ENCODE measurements at regions not wholly inside any gene's neighbourhood (a gene's known extent, or its start where the extent isn't known, plus 50 kb on each side); places are given as distances from the start of the nearest gene placed in this dataset.

DNA sequence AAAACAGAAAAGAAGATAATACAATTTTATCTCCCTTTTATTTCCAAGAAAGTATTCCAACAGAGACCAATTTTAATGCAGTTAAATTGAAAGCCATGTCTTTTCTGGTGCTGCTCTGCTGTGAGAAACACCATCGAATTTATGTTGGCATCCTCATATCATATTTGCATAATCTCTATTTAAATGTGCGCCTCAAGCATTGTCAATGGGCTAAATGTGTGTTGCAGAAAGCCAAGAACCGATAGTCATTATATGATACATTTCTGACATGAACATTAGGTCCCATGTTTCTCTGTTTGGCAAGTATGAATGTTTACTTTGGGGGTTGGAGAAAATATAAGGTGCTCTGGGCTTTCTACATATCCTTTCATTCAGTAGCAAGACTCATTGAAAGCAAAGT is 1023.5 kb upstream of the CELF2 start:
- no peak overlapping the region for H3K4me3 Mint-ChIP-seq (ENCODE audit: low read depth)
- peaks cover 5% of the 10 kb centered on the region for H3K27me3 Mint-ChIP-seq
- DNase-seq (ENCODE audit: low spot score, unreplicated experiment): no peak
- H3K4me1 Mint-ChIP-seq (ENCODE audit: low read depth): no peaks in the 10 kb centered on the region
- TF ChIP-seq, protein P1, sequence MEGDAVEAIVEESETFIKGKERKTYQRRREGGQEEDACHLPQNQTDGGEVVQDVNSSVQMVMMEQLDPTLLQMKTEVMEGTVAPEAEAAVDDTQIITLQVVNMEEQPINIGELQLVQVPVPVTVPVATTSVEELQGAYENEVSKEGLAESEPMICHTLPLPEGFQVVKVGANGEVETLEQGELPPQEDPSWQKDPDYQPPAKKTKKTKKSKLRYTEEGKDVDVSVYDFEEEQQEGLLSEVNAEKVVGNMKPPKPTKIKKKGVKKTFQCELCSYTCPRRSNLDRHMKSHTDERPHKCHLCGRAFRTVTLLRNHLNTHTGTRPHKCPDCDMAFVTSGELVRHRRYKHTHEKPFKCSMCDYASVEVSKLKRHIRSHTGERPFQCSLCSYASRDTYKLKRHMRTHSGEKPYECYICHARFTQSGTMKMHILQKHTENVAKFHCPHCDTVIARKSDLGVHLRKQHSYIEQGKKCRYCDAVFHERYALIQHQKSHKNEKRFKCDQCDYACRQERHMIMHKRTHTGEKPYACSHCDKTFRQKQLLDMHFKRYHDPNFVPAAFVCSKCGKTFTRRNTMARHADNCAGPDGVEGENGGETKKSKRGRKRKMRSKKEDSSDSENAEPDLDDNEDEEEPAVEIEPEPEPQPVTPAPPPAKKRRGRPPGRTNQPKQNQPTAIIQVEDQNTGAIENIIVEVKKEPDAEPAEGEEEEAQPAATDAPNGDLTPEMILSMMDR (IDR thresholded peaks at IDR 0.05; ENCODE audit: unreplicated experiment): no peak
- H3K9me3 Mint-ChIP-seq (ENCODE audit: low read depth): no peaks in the 10 kb centered on the region
- H3K36me3 Mint-ChIP-seq (ENCODE audit: insufficient read depth): no peaks in the 10 kb centered on the region
- no peak overlapping the region for H3K27ac Mint-ChIP-seq

DNA sequence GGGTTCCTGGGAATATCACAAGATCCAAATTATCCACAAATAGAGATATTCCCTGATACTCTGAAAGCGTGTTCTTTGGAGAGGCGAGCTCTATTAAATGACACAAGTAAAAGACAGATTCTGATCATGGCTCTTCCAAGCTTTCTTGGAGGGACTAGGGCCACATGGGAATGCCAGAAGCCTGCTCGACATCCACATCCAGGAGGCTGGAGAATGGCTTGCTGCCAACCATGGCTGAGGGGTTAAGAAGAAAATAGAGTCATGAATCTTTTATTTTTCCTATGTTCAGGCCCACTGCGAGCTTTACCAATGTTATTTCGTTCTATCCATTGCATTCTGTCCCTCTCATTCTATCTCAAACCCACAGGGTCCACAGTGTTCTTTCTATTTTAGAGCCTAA is 1018.0 kb upstream of the CELF2 start:
- Mint-ChIP-seq H3K27ac (no peak overlapping the region), H3K4me1 (ENCODE audit: low read depth) (no peaks in the 10 kb centered on the region), H3K36me3 (ENCODE audit: insufficient read depth) (no peaks in the 10 kb centered on the region), H3K9me3 (ENCODE audit: low read depth) (no peaks in the 10 kb centered on the region), H3K27me3 (no peaks in the 10 kb centered on the region), H3K4me3 (ENCODE audit: low read depth) (no peak overlapping the region)
- no peak for DNase-seq (ENCODE audit: low spot score, unreplicated experiment)
- TF ChIP-seq, protein P1 (IDR thresholded peaks at IDR 0.05; ENCODE audit: unreplicated experiment): no peak

DNA sequence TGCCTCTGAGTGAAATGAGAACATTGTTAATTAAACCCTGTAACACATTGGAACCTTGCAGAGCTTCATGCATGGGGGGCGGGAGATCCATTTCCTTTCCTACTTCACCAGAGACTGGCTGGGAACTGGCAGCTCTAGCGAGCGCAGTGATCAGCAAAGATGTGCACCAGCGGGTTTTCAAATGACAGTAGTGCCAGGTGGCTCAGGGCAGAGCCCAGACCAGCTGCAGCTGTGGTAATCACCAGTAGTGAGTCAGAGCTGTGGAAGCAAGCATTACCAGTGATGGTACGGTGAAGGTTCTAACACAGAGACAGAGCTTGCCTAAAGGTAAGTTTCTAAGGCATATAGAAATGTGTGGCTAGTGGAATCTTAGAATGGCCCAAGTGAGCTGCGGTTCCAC is 1009.7 kb upstream of the CELF2 start:
- no peaks in the 10 kb centered on the region for H3K9me3 Mint-ChIP-seq (ENCODE audit: low read depth)
- TF ChIP-seq, protein P1 (IDR thresholded peaks at IDR 0.05; ENCODE audit: unreplicated experiment): no peak
- no peak overlapping the region for H3K4me3 Mint-ChIP-seq (ENCODE audit: low read depth)
- H3K4me1 Mint-ChIP-seq (ENCODE audit: low read depth): no peaks in the 10 kb centered on the region
- no peak for DNase-seq (ENCODE audit: low spot score, unreplicated experiment)
- peaks cover 7% of the 10 kb centered on the region for H3K27me3 Mint-ChIP-seq
- no peaks in the 10 kb centered on the region for H3K36me3 Mint-ChIP-seq (ENCODE audit: insufficient read depth)
- H3K27ac Mint-ChIP-seq: no peak overlapping the region

DNA sequence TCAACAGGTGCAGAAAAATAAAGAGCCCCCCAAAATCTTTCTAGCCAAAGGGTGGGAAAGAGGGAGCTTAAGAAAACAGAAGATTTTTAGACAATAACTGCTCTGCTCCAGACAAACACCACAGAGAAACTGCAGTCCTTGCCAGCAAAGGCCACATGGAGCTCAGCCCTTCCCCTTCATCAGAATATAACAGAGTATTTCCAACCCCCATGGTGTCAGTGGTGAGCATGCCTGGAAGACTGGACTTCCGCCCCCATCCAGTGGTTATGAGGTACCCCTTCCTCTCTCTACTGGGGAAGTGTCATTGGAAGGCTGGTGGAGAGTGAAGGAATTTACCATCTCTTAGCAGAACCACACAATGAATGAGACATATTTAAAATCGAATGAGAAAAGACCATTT is 1007.3 kb upstream of the CELF2 start:
- Mint-ChIP-seq H3K4me1 (ENCODE audit: low read depth) (no peaks in the 10 kb centered on the region), H3K36me3 (ENCODE audit: insufficient read depth) (no peaks in the 10 kb centered on the region), H3K4me3 (ENCODE audit: low read depth) (no peak overlapping the region), H3K9me3 (ENCODE audit: low read depth) (no peaks in the 10 kb centered on the region), H3K27me3 (peaks cover 7% of the 10 kb centered on the region), H3K27ac (no peak overlapping the region)
- DNase-seq (ENCODE audit: low spot score, unreplicated experiment): no peak
- TF ChIP-seq, protein P1 (IDR thresholded peaks at IDR 0.05; ENCODE audit: unreplicated experiment): no peak

DNA sequence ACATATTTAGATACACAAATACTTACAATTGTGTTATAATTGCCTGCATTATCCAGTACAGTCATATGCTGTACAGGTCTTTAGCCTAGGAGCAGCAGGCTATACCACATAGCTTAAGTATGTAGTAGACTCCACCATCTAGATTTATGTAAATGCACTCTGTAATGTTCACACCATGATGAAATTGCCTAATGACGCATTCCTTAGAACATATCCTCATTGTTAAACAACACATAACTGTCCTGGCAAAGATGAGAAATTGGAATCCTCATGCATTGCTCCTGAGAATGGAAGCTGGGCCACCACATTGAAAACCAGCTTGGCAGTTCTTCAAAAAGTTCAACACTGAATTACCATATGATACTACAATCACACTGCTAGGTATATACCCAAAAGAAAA is 1002.8 kb upstream of the CELF2 start:
- TF ChIP-seq, protein P1 (IDR thresholded peaks at IDR 0.05; ENCODE audit: unreplicated experiment): no peak
- Mint-ChIP-seq H3K36me3 (ENCODE audit: insufficient read depth) (no peaks in the 10 kb centered on the region), H3K4me1 (ENCODE audit: low read depth) (no peaks in the 10 kb centered on the region), H3K27me3 (no peaks in the 10 kb centered on the region), H3K9me3 (ENCODE audit: low read depth) (peaks cover 7% of the 10 kb centered on the region), H3K27ac (no peak overlapping the region), H3K4me3 (ENCODE audit: low read depth) (no peak overlapping the region)
- no peak for DNase-seq (ENCODE audit: low spot score, unreplicated experiment)

Measured in progenitor cell of endocrine pancreas (in vitro differentiated cells).